K562 (cell line): ENCODE measurements at regions not wholly inside any gene's neighbourhood (a gene's known extent, or its start where the extent isn't known, plus 50 kb on each side); places are given as distances from the start of the nearest gene placed in this dataset.

Experiments
- ATAC-seq: fragments of 200-7000 bp; cut with Tn5 transposase; 3 replicates; pipeline ENCODE4 v1.9.1; 2020; ENCODE audit warnings: moderate library complexity
- BruUV-seq: library from RNA; stranded (reverse); fragments of 400-500 nt; replicated peaks from 2 replicates; lab custom pipeline; 2021; lab: Mats Ljungman, UMichigan
- CTCF ChIA-PET: fragments of 300-600 bp; formaldehyde crosslinking; extraction: SDS; loops from one replicate; lab custom pipeline; 2021; ENCODE audit warnings: low intra/inter-chr PET ratio; lab: Yijun Ruan, JAX
- POLR2A ChIA-PET: fragments of 300-600, 350-650 bp; sonication (Branson Sonifier 250); formaldehyde crosslinking; extraction: SDS; loops from one replicate; lab custom pipeline; 2021; ENCODE audit warnings: antibody characterized with exemption, inconsistent platforms; lab: Yijun Ruan, JAX
- DNase-seq, 4 experiments: peaks; one replicate each; pipeline versions ENCODE4 v3.0.0 to v3.0.0-alpha.2; 2011 to 2018; ENCODE audit warnings: low spot score in 3 of 4, mixed read lengths in 3 of 4; ENCODE audit errors: extremely low read depth in 1 of 4
- FAIRE-seq: peaks from 2 replicates; lab custom pipeline; 2011; peaks lifted over from hg19 to GRCh38; lab: Jason Lieb, UNC
- H2AFZ ChIP-seq: 2 replicates; pipeline ENCODE4 v1.6.0; 2011; ENCODE audit warnings: low read depth, low read length, control low read depth, inconsistent platforms
- H3K27ac ChIP-seq: fragments of 200-600 bp; 3 replicates; pipeline ENCODE4 v1.8.0; 2011; ENCODE audit warnings: low read depth, mild to moderate bottlenecking, control low read depth, inconsistent platforms, low read length, moderate library complexity, mixed read lengths; ENCODE audit errors: extremely low read depth
- H3K27me3 ChIP-seq, 2 experiments: fragments of 300-600 bp in 1 of 2; 2 replicates in 1 of 2; 3 replicates in 1 of 2; pipeline versions ENCODE4 v1.6.0 to v1.8.0; 2011; ENCODE audit warnings: inconsistent platforms in 2 of 2, low read length in 2 of 2, mild to moderate bottlenecking in 1 of 2, mixed read lengths in 1 of 2, moderate library complexity in 1 of 2; ENCODE audit not compliant: control insufficient read depth in 2 of 2, insufficient read depth in 2 of 2
- H3K36me3 ChIP-seq: fragments of 300-600 bp; 3 replicates; pipeline ENCODE4 v1.8.0; 2011; ENCODE audit warnings: mild to moderate bottlenecking, low read length, inconsistent platforms; ENCODE audit not compliant: control insufficient read depth, insufficient read depth
- H3K4me1 ChIP-seq, 2 experiments: fragments of 200-600 bp in 1 of 2; replicated peaks in 1 of 2; 2 replicates in 1 of 2; 3 replicates in 1 of 2; pipeline versions ENCODE4 v1.5.1 to v1.8.0; 2011; ENCODE audit warnings: inconsistent platforms in 2 of 2, low read length in 2 of 2, mild to moderate bottlenecking in 1 of 2, mixed read lengths in 1 of 2, moderate library complexity in 1 of 2; ENCODE audit not compliant: control insufficient read depth in 2 of 2, insufficient read depth in 2 of 2
- H3K4me2 ChIP-seq: 2 replicates; pipeline ENCODE4 v1.6.1; 2011; ENCODE audit warnings: low read length, control low read depth, inconsistent platforms, mixed read lengths; ENCODE audit not compliant: insufficient read depth
- H3K4me3 ChIP-seq: fragments of 200-600 bp; sonication (generic), shearing (Covaris generic); 2 replicates; pipeline ENCODE4 v1.5.1; 2016; ENCODE audit warnings: control low read depth, inconsistent platforms
- H3K79me2 ChIP-seq: fragments of 200-600 bp; 3 replicates; pipeline ENCODE4 v1.8.0; 2011; ENCODE audit warnings: low read length, inconsistent platforms; ENCODE audit not compliant: control insufficient read depth, insufficient read depth
- H3K9ac ChIP-seq, 2 experiments: 2 replicates each; pipeline versions ENCODE4 v1.6.0 to v1.6.1; 2011; ENCODE audit warnings: low read depth in 2 of 2, low read length in 2 of 2, control low read depth in 1 of 2, inconsistent platforms in 1 of 2, mild to moderate bottlenecking in 1 of 2, mixed read lengths in 1 of 2; ENCODE audit not compliant: insufficient read depth in 1 of 2
- H3K9me1 ChIP-seq: one replicate; pipeline ENCODE4 v1.6.0; 2011; ENCODE audit warnings: inconsistent platforms, mild to moderate bottlenecking, low read length, moderate library complexity; ENCODE audit not compliant: control insufficient read depth, insufficient read depth
- H3K9me3 ChIP-seq: replicated peaks from 2 replicates; pipeline ENCODE4 v1.5.1; 2011; ENCODE audit warnings: low read depth, low read length, inconsistent platforms; ENCODE audit not compliant: control insufficient read depth, insufficient read depth
- H4K20me1 ChIP-seq: replicated peaks from 2 replicates; pipeline ENCODE4 v1.6.1; 2011; ENCODE audit warnings: low read length, inconsistent platforms, mixed read lengths; ENCODE audit not compliant: control insufficient read depth, insufficient read depth
- BDP1 ChIP-seq: IDR thresholded peaks from 3 replicates; pipeline ENCODE4 v1.6.1; 2011; ENCODE audit not compliant: insufficient read length, insufficient read depth
- DIDO1 ChIP-seq: fragments of 450-650 bp; IDR thresholded peaks from 2 replicates; pipeline ENCODE4 v1.6.1; 2016; ENCODE audit warnings: low read depth, missing biosample characterization, missing genetic modification characterization
- JUNB ChIP-seq: fragments of 450-650 bp; formaldehyde crosslinking; conservative IDR thresholded peaks from 2 replicates; pipeline ENCODE4 v1.4.0; 2020; ENCODE audit warnings: mild to moderate bottlenecking
- NFRKB ChIP-seq: fragments of 450-650 bp; IDR thresholded peaks from 2 replicates; pipeline ENCODE4 v1.6.1; 2016; ENCODE audit warnings: low read depth
- NUFIP1 ChIP-seq: fragments of 450-650 bp; IDR thresholded peaks from 2 replicates; pipeline ENCODE4 v1.6.1; 2018; ENCODE audit not compliant: partially characterized antibody
- PATZ1 ChIP-seq: fragments of 250-450 bp; sonication (Bioruptor Pico); IDR thresholded peaks from 2 replicates; pipeline ENCODE4 v1.5.0; 2020; ENCODE audit warnings: mild to moderate bottlenecking, borderline replicate concordance
- PHTF2 ChIP-seq: fragments of 250-450 bp; sonication (Bioruptor Pico); IDR thresholded peaks from 2 replicates; pipeline ENCODE4 v1.5.0; 2021; ENCODE audit warnings: mild to moderate bottlenecking
- TARDBP ChIP-seq: fragments of 450-650 bp; IDR thresholded peaks from 2 replicates; pipeline ENCODE4 v1.6.1; 2016
- TCF15 ChIP-seq: fragments of 250-450 bp; sonication (Bioruptor Pico); IDR thresholded peaks from 2 replicates; pipeline ENCODE4 v1.8.0; 2022; ENCODE audit warnings: moderate library complexity, mild to moderate bottlenecking, inconsistent platforms
- U2AF1 ChIP-seq: fragments of 200-400 bp; formaldehyde crosslinking; optimal IDR thresholded peaks from 2 replicates; pipeline ENCODE3; 2017; ENCODE audit warnings: mild to moderate bottlenecking, low read depth, low read length, moderate library complexity
- ZC3H11A ChIP-seq: IDR thresholded peaks from 2 replicates; pipeline ENCODE4 v1.6.1; 2012; ENCODE audit warnings: low read depth, low read length, improper control_type of control experiment
- ZNF274 ChIP-seq: IDR thresholded peaks from 2 replicates; pipeline ENCODE4 v1.6.1; 2011; ENCODE audit warnings: low read depth, mild to moderate bottlenecking, low read length, moderate library complexity, borderline replicate concordance
- WGBS: fragments of 100-300 bp; shearing (Covaris generic); methylation state at CpG from one replicate; pipeline ENCODE4 v1.1.6; 2016; ENCODE audit warnings: low coverage, mixed read lengths; ENCODE audit not compliant: insufficient coverage; ENCODE audit errors: missing lambda C conversion rate; 5-methylcytosine and 5-hydroxymethylcytosine counted together
- in situ Hi-C: fragments of 300-500 bp; cut with MboI; formaldehyde crosslinking; loops from 4 replicates; pipeline ENCODE4 v1.15.0; 2018; ENCODE audit warnings: inconsistent platforms, mixed read lengths
- intact Hi-C: fragments of 100-400 bp; cut with micrococcal nuclease; formaldehyde crosslinking; loops from 2 replicates; pipeline ENCODE4 v1.14.2; 2022
- TF ChIP-seq, protein P1 (sequence below): fragments of 450-650 bp; IDR thresholded peaks from 2 replicates; pipeline ENCODE4 v1.6.1; 2017; ENCODE audit warnings: antibody characterized with exemption

GRCh38 chr4:29453303-29453820, 1266.8 kb upstream of the PCDH7 start:
- Histone ChIP-seq H3K4me2 (no peak overlapping the region), H3K27me3 (no peaks in the 10 kb centered on the region), H3K79me2 (no peaks in the 10 kb centered on the region), H3K27ac (no peak overlapping the region), H3K4me1 (no peaks in the 10 kb centered on the region), H3K4me3 (no peak overlapping the region), H3K9me1 (no peaks in the 10 kb centered on the region), H3K36me3 (no peaks in the 10 kb centered on the region), H3K9ac (no peak overlapping the region), H4K20me1 (no peaks in the 10 kb centered on the region), H3K9me3 (no peaks in the 10 kb centered on the region), H2AFZ (no peak overlapping the region)
- TF ChIP-seq NUFIP1 = no peak
- TF ChIP-seq NFRKB = no peak
- no peak for TF ChIP-seq PHTF2
- TF ChIP-seq, protein P1, sequence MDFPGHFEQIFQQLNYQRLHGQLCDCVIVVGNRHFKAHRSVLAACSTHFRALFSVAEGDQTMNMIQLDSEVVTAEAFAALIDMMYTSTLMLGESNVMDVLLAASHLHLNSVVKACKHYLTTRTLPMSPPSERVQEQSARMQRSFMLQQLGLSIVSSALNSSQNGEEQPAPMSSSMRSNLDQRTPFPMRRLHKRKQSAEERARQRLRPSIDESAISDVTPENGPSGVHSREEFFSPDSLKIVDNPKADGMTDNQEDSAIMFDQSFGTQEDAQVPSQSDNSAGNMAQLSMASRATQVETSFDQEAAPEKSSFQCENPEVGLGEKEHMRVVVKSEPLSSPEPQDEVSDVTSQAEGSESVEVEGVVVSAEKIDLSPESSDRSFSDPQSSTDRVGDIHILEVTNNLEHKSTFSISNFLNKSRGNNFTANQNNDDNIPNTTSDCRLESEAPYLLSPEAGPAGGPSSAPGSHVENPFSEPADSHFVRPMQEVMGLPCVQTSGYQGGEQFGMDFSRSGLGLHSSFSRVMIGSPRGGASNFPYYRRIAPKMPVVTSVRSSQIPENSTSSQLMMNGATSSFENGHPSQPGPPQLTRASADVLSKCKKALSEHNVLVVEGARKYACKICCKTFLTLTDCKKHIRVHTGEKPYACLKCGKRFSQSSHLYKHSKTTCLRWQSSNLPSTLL = no peak
- no peak for TF ChIP-seq ZNF274
- no peak for TF ChIP-seq DIDO1
- no peak for TF ChIP-seq TARDBP
- TF ChIP-seq JUNB (CRISPR knock-in tag) = no peak
- no peak for TF ChIP-seq ZC3H11A
- TF ChIP-seq PATZ1 = no peak
- no peak for TF ChIP-seq BDP1
- no peak for TF ChIP-seq U2AF1
- no peak for TF ChIP-seq TCF15 (CRISPR knock-in tag)
- no TSS peak for BruUV-seq
- DNase-seq (no peak), ATAC-seq (no peak), FAIRE-seq (no peak)
- in situ Hi-C loops (no loop called here), intact Hi-C loops (no loop called here)
- ChIA-PET POLR2A (no interaction called here), CTCF (no interaction called here)
- 0% methylated on average over 5 of the region's 5 CpGs for WGBS
